ENCODE measurements at regions not wholly inside any gene's neighbourhood (a gene's known extent, or its start where the extent isn't known, plus 50 kb on each side); places are given as distances from the start of the nearest gene placed in this dataset.
"Not testable (repeated sequence)": the region's sequence is repeated elsewhere in the genome, so short reads cannot be mapped to it uniquely, and the experiment has no call there.

- H3K4me3 ChIP-seq (ENCODE audit: low read depth, low read length), result no peak overlapping the region
- no peak for DNase-seq (ENCODE audit: low read depth)
- no peak for TF ChIP-seq CTCF (IDR thresholded peaks at IDR 0.05; ENCODE audit: insufficient read depth, low read depth, low read length, missing control alignments)
These were observed 239.3 kb upstream of the SGCD start for GRCh38 chr5:156087577-156088110.

GRCh38 chr5:156089955-156090940 lies 236.7 kb upstream of the SGCD start:
- H3K4me3 ChIP-seq (ENCODE audit: low read depth, low read length), result not testable (repeated sequence)

GRCh38 chr5:156093024-156093423 lies 233.9 kb upstream of the SGCD start:
- no peak for DNase-seq (ENCODE audit: low read depth)
- TF ChIP-seq CTCF (IDR thresholded peaks at IDR 0.05; ENCODE audit: insufficient read depth, low read depth, low read length, missing control alignments), result no peak
- H3K4me3 ChIP-seq (ENCODE audit: low read depth, low read length), result no peak overlapping the region

More at GRCh38 chr5:156089955-156090940, 236.7 kb upstream of the SGCD start:
- DNase-seq (ENCODE audit: low read depth), result not testable (repeated sequence)

GRCh38 chr5:156094001-156094400 lies 233.0 kb upstream of the SGCD start:
- no peak for DNase-seq (ENCODE audit: low read depth)
- H3K4me3 ChIP-seq (ENCODE audit: low read depth, low read length), result no peak overlapping the region
- TF ChIP-seq CTCF (IDR thresholded peaks at IDR 0.05; ENCODE audit: insufficient read depth, low read depth, low read length, missing control alignments), result no peak

- TF ChIP-seq CTCF (IDR thresholded peaks at IDR 0.05; ENCODE audit: insufficient read depth, low read depth, low read length, missing control alignments), result no peak
- H3K4me3 ChIP-seq (ENCODE audit: low read depth, low read length), result no peak overlapping the region
- DNase-seq (ENCODE audit: low read depth), result no peak
These were observed 231.2 kb upstream of the SGCD start for GRCh38 chr5:156095709-156096241.

GRCh38 chr5:156096259-156096658 lies 230.7 kb upstream of the SGCD start:
- DNase-seq (ENCODE audit: low read depth), result no peak
- no peak overlapping the region for H3K4me3 ChIP-seq (ENCODE audit: low read depth, low read length)
- no peak for TF ChIP-seq CTCF (IDR thresholded peaks at IDR 0.05; ENCODE audit: insufficient read depth, low read depth, low read length, missing control alignments)

- H3K4me3 ChIP-seq (ENCODE audit: low read depth, low read length), result no peak overlapping the region
- TF ChIP-seq CTCF (IDR thresholded peaks at IDR 0.05; ENCODE audit: insufficient read depth, low read depth, low read length, missing control alignments), result no peak
- no peak for DNase-seq (ENCODE audit: low read depth)
These were observed 223.6 kb upstream of the SGCD start for GRCh38 chr5:156103155-156103885.

Measured in GM12865 (cell line).